ENCODE measurements at regions not wholly inside any gene's neighbourhood (a gene's known extent, or its start where the extent isn't known, plus 50 kb on each side); places are given as distances from the start of the nearest gene placed in this dataset.

DNA sequence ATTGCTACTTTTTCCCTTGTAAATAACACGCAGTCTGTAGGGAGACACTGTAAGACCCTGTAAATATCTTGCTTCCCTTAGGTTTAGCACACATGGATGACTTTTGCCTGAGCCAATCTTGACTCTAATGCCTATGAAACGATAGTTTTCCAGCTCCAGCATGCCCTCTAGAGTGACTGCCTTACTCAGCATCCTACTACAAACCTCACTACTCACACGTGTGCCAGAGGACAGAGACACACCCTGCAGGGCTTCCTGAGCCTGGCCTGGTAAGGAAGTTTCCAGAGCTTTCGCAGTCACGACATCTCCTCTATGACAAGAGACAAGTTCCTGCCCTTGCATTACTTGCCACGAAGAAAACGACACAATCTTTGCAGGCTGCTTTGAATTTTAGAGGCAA is 138.1 kb downstream of the ATPSCKMT start:
- TF ChIP-seq POLR2A (IDR thresholded peaks at IDR 0.05) (no peak), POLR2AphosphoS5 (IDR thresholded peaks at IDR 0.05; ENCODE audit: insufficient read depth in 1 of 2, low read depth in 1 of 2) (no peak)
- TF ChIP-seq, protein P1, sequence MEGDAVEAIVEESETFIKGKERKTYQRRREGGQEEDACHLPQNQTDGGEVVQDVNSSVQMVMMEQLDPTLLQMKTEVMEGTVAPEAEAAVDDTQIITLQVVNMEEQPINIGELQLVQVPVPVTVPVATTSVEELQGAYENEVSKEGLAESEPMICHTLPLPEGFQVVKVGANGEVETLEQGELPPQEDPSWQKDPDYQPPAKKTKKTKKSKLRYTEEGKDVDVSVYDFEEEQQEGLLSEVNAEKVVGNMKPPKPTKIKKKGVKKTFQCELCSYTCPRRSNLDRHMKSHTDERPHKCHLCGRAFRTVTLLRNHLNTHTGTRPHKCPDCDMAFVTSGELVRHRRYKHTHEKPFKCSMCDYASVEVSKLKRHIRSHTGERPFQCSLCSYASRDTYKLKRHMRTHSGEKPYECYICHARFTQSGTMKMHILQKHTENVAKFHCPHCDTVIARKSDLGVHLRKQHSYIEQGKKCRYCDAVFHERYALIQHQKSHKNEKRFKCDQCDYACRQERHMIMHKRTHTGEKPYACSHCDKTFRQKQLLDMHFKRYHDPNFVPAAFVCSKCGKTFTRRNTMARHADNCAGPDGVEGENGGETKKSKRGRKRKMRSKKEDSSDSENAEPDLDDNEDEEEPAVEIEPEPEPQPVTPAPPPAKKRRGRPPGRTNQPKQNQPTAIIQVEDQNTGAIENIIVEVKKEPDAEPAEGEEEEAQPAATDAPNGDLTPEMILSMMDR (IDR thresholded peaks at IDR 0.05), result no peak
